ENCODE measurements at regions not wholly inside any gene's neighbourhood (a gene's known extent, or its start where the extent isn't known, plus 50 kb on each side); places are given as distances from the start of the nearest gene placed in this dataset.
"Not testable (repeated sequence)": the region's sequence is repeated elsewhere in the genome, so short reads cannot be mapped to it uniquely, and the experiment has no call there.

GRCh38 chr12:75798136-75798926 is 233.2 kb downstream of the PHLDA1 start:
- no peak for ATAC-seq (ENCODE audit: low read depth in 2 of 2)
- Histone ChIP-seq H3K36me3 (ENCODE audit: control insufficient read depth, insufficient read depth, low read length) (no peaks in the 10 kb centered on the region), H3K4me1 (ENCODE audit: control insufficient read depth, insufficient read depth, low read length, poor library complexity, severe bottlenecking) (no peaks in the 10 kb centered on the region), H3K9me3 (ENCODE audit: control insufficient read depth in 2 of 2, low read length in 2 of 2) (no peaks in the 10 kb centered on the region), H3K4me3 (ENCODE audit: low read depth, low read length) (no peak overlapping the region), H3K27me3 (ENCODE audit: control insufficient read depth, insufficient read depth, low read length) (no peaks in the 10 kb centered on the region), H3K27ac (ENCODE audit: insufficient read depth, low read length, poor library complexity, severe bottlenecking) (no peak overlapping the region)
- Mint-ChIP-seq H3K36me3 (no peaks in the 10 kb centered on the region), H3K27me3 (peaks cover 9% of the 10 kb centered on the region), H3K27ac (no peak overlapping the region), H3K4me3 (no peak overlapping the region), H3K4me1 (no peaks in the 10 kb centered on the region), H3K9me3 (no peaks in the 10 kb centered on the region)
- no peak for DNase-seq

GRCh38 chr12:75795125-75795524 is 236.5 kb downstream of the PHLDA1 start:
- H3K9me3 Mint-ChIP-seq, result peaks cover 0 to 5% (median 0%) of the 10 kb centered on the region in 7 donors
- H3K27me3 Mint-ChIP-seq, result peaks cover 9% of the 10 kb centered on the region
- H3K36me3 Mint-ChIP-seq, result no peaks in the 10 kb centered on the region
- Histone ChIP-seq H3K9me3 (ENCODE audit: control insufficient read depth in 2 of 2, low read length in 2 of 2) (no peaks in the 10 kb centered on the region), H3K27me3 (ENCODE audit: control insufficient read depth, insufficient read depth, low read length) (no peaks in the 10 kb centered on the region), H3K27ac (ENCODE audit: insufficient read depth, low read length, poor library complexity, severe bottlenecking) (no peak overlapping the region), H3K4me1 (ENCODE audit: control insufficient read depth, insufficient read depth, low read length, poor library complexity, severe bottlenecking) (no peaks in the 10 kb centered on the region), H3K36me3 (ENCODE audit: control insufficient read depth, insufficient read depth, low read length) (no peaks in the 10 kb centered on the region), H3K4me3 (ENCODE audit: low read depth, low read length) (no peak overlapping the region)
- no peaks in the 10 kb centered on the region for H3K4me1 Mint-ChIP-seq
- DNase-seq (no peak), ATAC-seq (ENCODE audit: low read depth in 2 of 2) (no peak)
- H3K27ac Mint-ChIP-seq, result no peak overlapping the region
- no peak overlapping the region for H3K4me3 Mint-ChIP-seq

GRCh38 chr12:75792687-75793086 is 238.9 kb downstream of the PHLDA1 start:
- Histone ChIP-seq H3K36me3 (ENCODE audit: control insufficient read depth, insufficient read depth, low read length) (no peaks in the 10 kb centered on the region), H3K4me3 (ENCODE audit: low read depth, low read length) (no peak overlapping the region), H3K9me3 (ENCODE audit: control insufficient read depth in 2 of 2, low read length in 2 of 2) (no peaks in the 10 kb centered on the region), H3K27ac (ENCODE audit: insufficient read depth, low read length, poor library complexity, severe bottlenecking) (no peak overlapping the region), H3K27me3 (ENCODE audit: control insufficient read depth, insufficient read depth, low read length) (no peaks in the 10 kb centered on the region), H3K4me1 (ENCODE audit: control insufficient read depth, insufficient read depth, low read length, poor library complexity, severe bottlenecking) (no peaks in the 10 kb centered on the region)
- Mint-ChIP-seq H3K27me3 (peaks cover 9% of the 10 kb centered on the region), H3K4me1 (peaks cover 0 to 4% (median 0%) of the 10 kb centered on the region in 4 donors), H3K27ac (no peak overlapping the region), H3K9me3 (peaks cover 0 to 5% (median 0%) of the 10 kb centered on the region in 7 donors), H3K4me3 (no peak overlapping the region), H3K36me3 (no peaks in the 10 kb centered on the region)
- ATAC-seq (ENCODE audit: low read depth in 2 of 2), result no peak
- no peak for DNase-seq

GRCh38 chr12:75790219-75790618 is 241.4 kb downstream of the PHLDA1 start:
- H3K36me3 Mint-ChIP-seq, result no peaks in the 10 kb centered on the region
- Histone ChIP-seq H3K4me3 (ENCODE audit: low read depth, low read length) (no peak overlapping the region), H3K27ac (ENCODE audit: insufficient read depth, low read length, poor library complexity, severe bottlenecking) (no peak overlapping the region), H3K4me1 (ENCODE audit: control insufficient read depth, insufficient read depth, low read length, poor library complexity, severe bottlenecking) (no peaks in the 10 kb centered on the region), H3K27me3 (ENCODE audit: control insufficient read depth, insufficient read depth, low read length) (no peaks in the 10 kb centered on the region), H3K36me3 (ENCODE audit: control insufficient read depth, insufficient read depth, low read length) (no peaks in the 10 kb centered on the region), H3K9me3 (ENCODE audit: control insufficient read depth in 2 of 2, low read length in 2 of 2) (no peaks in the 10 kb centered on the region)
- H3K4me1 Mint-ChIP-seq, result peaks cover 0 to 4% (median 0%) of the 10 kb centered on the region in 4 donors
- ATAC-seq (ENCODE audit: low read depth in 2 of 2) (no peak), DNase-seq (peak in 1 of 3 donors; percentile 26)
- H3K27ac Mint-ChIP-seq, result no peak overlapping the region
- no peak overlapping the region for H3K4me3 Mint-ChIP-seq
- H3K9me3 Mint-ChIP-seq, result peaks cover 0 to 5% (median 0%) of the 10 kb centered on the region in 7 donors
- peaks cover 9% of the 10 kb centered on the region for H3K27me3 Mint-ChIP-seq

- ATAC-seq (ENCODE audit: low read depth in 2 of 2); H3K4me1 Mint-ChIP-seq; H3K36me3 Mint-ChIP-seq: not testable (repeated sequence)
These were observed 244.4 kb downstream of the PHLDA1 start for GRCh38 chr12:75787146-75787545.

GRCh38 chr12:75786070-75786469 is 245.5 kb downstream of the PHLDA1 start:
- ATAC-seq (ENCODE audit: low read depth in 2 of 2) (no peak), DNase-seq (no peak)
- no peak overlapping the region for H3K27ac Mint-ChIP-seq
- H3K9me3 Mint-ChIP-seq, result peaks cover 0 to 2% (median 0%) of the 10 kb centered on the region in 7 donors
- H3K27me3 Mint-ChIP-seq, result peaks cover 5% of the 10 kb centered on the region
- Histone ChIP-seq H3K9me3 (ENCODE audit: control insufficient read depth in 2 of 2, low read length in 2 of 2) (no peaks in the 10 kb centered on the region), H3K4me1 (ENCODE audit: control insufficient read depth, insufficient read depth, low read length, poor library complexity, severe bottlenecking) (no peaks in the 10 kb centered on the region), H3K4me3 (ENCODE audit: low read depth, low read length) (no peak overlapping the region), H3K36me3 (ENCODE audit: control insufficient read depth, insufficient read depth, low read length) (no peaks in the 10 kb centered on the region), H3K27ac (ENCODE audit: insufficient read depth, low read length, poor library complexity, severe bottlenecking) (no peak overlapping the region), H3K27me3 (ENCODE audit: control insufficient read depth, insufficient read depth, low read length) (no peaks in the 10 kb centered on the region)
- H3K36me3 Mint-ChIP-seq, result no peaks in the 10 kb centered on the region
- H3K4me1 Mint-ChIP-seq, result peaks cover 0 to 4% (median 0%) of the 10 kb centered on the region in 4 donors
- H3K4me3 Mint-ChIP-seq, result no peak overlapping the region

More at GRCh38 chr12:75787146-75787545, 244.4 kb downstream of the PHLDA1 start:
- H3K4me1 ChIP-seq (ENCODE audit: control insufficient read depth, insufficient read depth, low read length, poor library complexity, severe bottlenecking); H3K4me3 ChIP-seq (ENCODE audit: low read depth, low read length); H3K36me3 ChIP-seq (ENCODE audit: control insufficient read depth, insufficient read depth, low read length); DNase-seq; H3K27me3 Mint-ChIP-seq; H3K9me3 Mint-ChIP-seq; H3K27me3 ChIP-seq (ENCODE audit: control insufficient read depth, insufficient read depth, low read length); H3K4me3 Mint-ChIP-seq; H3K27ac ChIP-seq (ENCODE audit: insufficient read depth, low read length, poor library complexity, severe bottlenecking); H3K27ac Mint-ChIP-seq; H3K9me3 ChIP-seq (ENCODE audit: control insufficient read depth in 2 of 2, low read length in 2 of 2): not testable (repeated sequence)

- Histone ChIP-seq H3K4me3 (ENCODE audit: low read depth, low read length) (no peak overlapping the region), H3K27me3 (ENCODE audit: control insufficient read depth, insufficient read depth, low read length) (no peaks in the 10 kb centered on the region), H3K27ac (ENCODE audit: insufficient read depth, low read length, poor library complexity, severe bottlenecking) (no peak overlapping the region), H3K4me1 (ENCODE audit: control insufficient read depth, insufficient read depth, low read length, poor library complexity, severe bottlenecking) (no peaks in the 10 kb centered on the region), H3K9me3 (ENCODE audit: control insufficient read depth in 2 of 2, low read length in 2 of 2) (no peaks in the 10 kb centered on the region), H3K36me3 (ENCODE audit: control insufficient read depth, insufficient read depth, low read length) (no peaks in the 10 kb centered on the region)
- Mint-ChIP-seq H3K4me1 (peaks cover 0 to 4% (median 0%) of the 10 kb centered on the region in 4 donors), H3K4me3 (no peak overlapping the region), H3K27me3 (peaks cover 5% of the 10 kb centered on the region), H3K36me3 (no peaks in the 10 kb centered on the region), H3K27ac (no peak overlapping the region), H3K9me3 (peaks cover 0 to 2% (median 0%) of the 10 kb centered on the region in 7 donors)
- DNase-seq (no peak), ATAC-seq (ENCODE audit: low read depth in 2 of 2) (no peak)
These were observed 247.0 kb downstream of the PHLDA1 start for GRCh38 chr12:75784591-75784990.

Measured in CD4-positive, CD25-positive, alpha-beta regulatory T cell (primary cell).